HepG2 (cell line): ENCODE measurements at regions not wholly inside any gene's neighbourhood (a gene's known extent, or its start where the extent isn't known, plus 50 kb on each side); places are given as distances from the start of the nearest gene placed in this dataset.

Source experiments
- AHDC1 ChIP-seq: sonication (generic); formaldehyde crosslinking; IDR thresholded peaks from 2 replicates; pipeline ENCODE4 v1.5.1; 2020; ENCODE audit warnings: mild to moderate bottlenecking, missing genetic modification reagents, borderline replicate concordance
- BCL3 ChIP-seq: sonication (generic); formaldehyde crosslinking; IDR thresholded peaks from 2 replicates; pipeline ENCODE4 v1.5.1; 2020; ENCODE audit warnings: mild to moderate bottlenecking, missing genetic modification reagents, moderate library complexity
- HNF4A ChIP-seq: sonication (generic); formaldehyde crosslinking; IDR thresholded peaks from 2 replicates; pipeline ENCODE4 v1.4.0; 2020; ENCODE audit warnings: missing genetic modification reagents
- KDM3A ChIP-seq: IDR thresholded peaks from 2 replicates; pipeline ENCODE4 v1.6.1; 2018; ENCODE audit warnings: low read depth, missing compliant biosample characterization
- MTA1 ChIP-seq: sonication (generic); formaldehyde crosslinking; IDR thresholded peaks from 2 replicates; pipeline ENCODE4 v1.4.0; 2020; ENCODE audit warnings: missing genetic modification reagents, mild to moderate bottlenecking, borderline replicate concordance
- PBX2 ChIP-seq: IDR thresholded peaks from 2 replicates; pipeline ENCODE4 v1.6.1; 2016; ENCODE audit warnings: control low read depth
- RERE ChIP-seq: IDR thresholded peaks from 2 replicates; pipeline ENCODE4 v1.6.1; 2016; ENCODE audit warnings: low read depth, missing genetic modification reagents, missing compliant biosample characterization
- RFX1 ChIP-seq: fragments of 450-650 bp; IDR thresholded peaks from 2 replicates; pipeline ENCODE4 v1.6.1; 2017
- SNAI1 ChIP-seq: sonication (generic); formaldehyde crosslinking; IDR thresholded peaks from 2 replicates; pipeline ENCODE4 v1.5.0; 2020; ENCODE audit warnings: mild to moderate bottlenecking, missing genetic modification reagents, borderline replicate concordance
- TERF1 ChIP-seq: sonication (generic); formaldehyde crosslinking; IDR thresholded peaks from 2 replicates; pipeline ENCODE4 v1.8.0; 2022; ENCODE audit warnings: mild to moderate bottlenecking, missing genetic modification reagents, moderate library complexity
- TMF1 ChIP-seq: sonication (generic); formaldehyde crosslinking; IDR thresholded peaks from 2 replicates; pipeline ENCODE4 v1.8.1; 2022; ENCODE audit warnings: low read depth, missing genetic modification reagents
- ZNF180 ChIP-seq: sonication (generic); formaldehyde crosslinking; IDR thresholded peaks from 2 replicates; pipeline ENCODE4 v1.4.0; 2020; ENCODE audit warnings: low read depth, missing genetic modification reagents, borderline replicate concordance
- ZNF335 ChIP-seq: sonication (generic); formaldehyde crosslinking; IDR thresholded peaks from 2 replicates; pipeline ENCODE4 v1.4.0; 2020; ENCODE audit warnings: missing genetic modification reagents
- ZNF362 ChIP-seq: sonication (generic); formaldehyde crosslinking; IDR thresholded peaks from 2 replicates; pipeline ENCODE4 v1.4.0; 2020; ENCODE audit warnings: missing genetic modification reagents, mild to moderate bottlenecking, borderline replicate concordance

- no peak for TF ChIP-seq ZNF180 (CRISPR knock-in tag)
- TF ChIP-seq ZNF362, result no peak
- TF ChIP-seq SNAI1 (CRISPR knock-in tag), result no peak
- TF ChIP-seq KDM3A (CRISPR knock-in tag), result no peak
- no peak for TF ChIP-seq MTA1 (CRISPR knock-in tag)
- TF ChIP-seq TMF1 (CRISPR knock-in tag), result no peak
- TF ChIP-seq BCL3 (CRISPR knock-in tag), result no peak
- TF ChIP-seq PBX2 (CRISPR knock-in tag), result no peak
- TF ChIP-seq TERF1, result no peak
- no peak for TF ChIP-seq ZNF335 (CRISPR knock-in tag)
- TF ChIP-seq RERE (CRISPR knock-in tag), result no peak
- no peak for TF ChIP-seq AHDC1 (CRISPR knock-in tag)
- no peak for TF ChIP-seq HNF4A (CRISPR knock-in tag)
- no peak for TF ChIP-seq RFX1
Measured at GRCh38 chr1:239560921-239561320, 174.6 kb downstream of the CHRM3 start (continued).
